Epithelial cell of proximal tubule (primary cell): ENCODE measurements at regions not wholly inside any gene's neighbourhood (a gene's known extent, or its start where the extent isn't known, plus 50 kb on each side); places are given as distances from the start of the nearest gene placed in this dataset.
"Not testable (repeated sequence)": the region's sequence is repeated elsewhere in the genome, so short reads cannot be mapped to it uniquely, and the experiment has no call there.

Experiments used
- DNase-seq: peaks from one replicate; pipeline ENCODE4 v3.0.0-alpha.2; 2011; ENCODE audit warnings: low read depth
- H3K4me3 ChIP-seq: 2 replicates; pipeline ENCODE4 v1.5.1; 2011; ENCODE audit warnings: low read depth, mild to moderate bottlenecking, low read length
- CTCF ChIP-seq: conservative IDR thresholded peaks from 2 replicates; pipeline ENCODE4 v1.5.1; 2012; ENCODE audit warnings: low read depth, mild to moderate bottlenecking, low read length

GRCh38 chr2:91877658-91878210 is 2993.5 kb upstream of the TEKT4 start:
- DNase-seq, H3K4me3 ChIP-seq: not testable (repeated sequence)

- DNase-seq, H3K4me3 ChIP-seq: not testable (repeated sequence)
- peak; percentile 54 for TF ChIP-seq CTCF
These were observed 2976.1 kb upstream of the TEKT4 start for GRCh38 chr2:91895091-91895490.

GRCh38 chr2:91917602-91918001 is 2953.6 kb upstream of the TEKT4 start:
- H3K4me3 ChIP-seq, DNase-seq: not testable (repeated sequence)
